Transverse colon (tissue), 3 donors: ENCODE measurements at regions not wholly inside any gene's neighbourhood (a gene's known extent, or its start where the extent isn't known, plus 50 kb on each side); places are given as distances from the start of the nearest gene placed in this dataset.

Source experiments
- POLR2A ChIP-seq: fragments of 450-650 bp; IDR thresholded peaks from one replicate; pipeline ENCODE4 v1.6.1; 2016; ENCODE audit warnings: antibody characterized with exemption, mild to moderate bottlenecking, moderate library complexity
- POLR2AphosphoS5 ChIP-seq, 3 donors: sonication (generic); formaldehyde crosslinking; IDR thresholded peaks; one replicate each; pipeline ENCODE4 v1.6.1; 2016; ENCODE audit warnings: antibody characterized with exemption in 3 of 3

DNA sequence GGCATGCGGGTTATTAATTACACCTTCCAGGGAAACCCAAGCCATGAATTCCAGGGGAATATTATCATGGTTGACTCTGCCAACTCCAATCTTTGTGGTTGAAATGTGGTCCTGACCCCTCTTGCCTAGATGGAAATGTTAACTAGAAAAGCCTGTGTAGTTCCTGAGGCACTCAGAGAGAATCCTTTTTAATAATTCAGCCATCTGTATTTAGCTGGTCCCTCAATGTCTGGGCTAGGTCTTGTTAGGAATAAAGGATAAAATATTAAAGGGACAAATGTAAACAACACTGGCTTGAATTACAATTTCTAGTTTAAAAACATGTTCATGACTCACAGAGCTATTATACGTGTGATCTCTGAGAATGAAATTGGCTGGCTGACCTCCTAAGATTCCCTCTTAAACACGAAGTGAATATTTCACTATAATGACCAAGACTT lies 435.2 kb upstream of the SUCLG2 start:
- TF ChIP-seq POLR2A (no peak), POLR2AphosphoS5 (IDR thresholded peaks at IDR 0.05) (no peak)
